HG02763 (cell line): ENCODE measurements at regions not wholly inside any gene's neighbourhood (a gene's known extent, or its start where the extent isn't known, plus 50 kb on each side); places are given as distances from the start of the nearest gene placed in this dataset.
"Not testable (repeated sequence)": the region's sequence is repeated elsewhere in the genome, so short reads cannot be mapped to it uniquely, and the experiment has no call there.

Experiments used
- ATAC-seq: cut with Tn5 transposase; IDR thresholded peaks from one replicate; pipeline ENCODE4 v1.9.1; 2021; ENCODE audit warnings: mild to moderate bottlenecking, moderate library complexity; ENCODE audit not compliant: unreplicated experiment

DNA sequence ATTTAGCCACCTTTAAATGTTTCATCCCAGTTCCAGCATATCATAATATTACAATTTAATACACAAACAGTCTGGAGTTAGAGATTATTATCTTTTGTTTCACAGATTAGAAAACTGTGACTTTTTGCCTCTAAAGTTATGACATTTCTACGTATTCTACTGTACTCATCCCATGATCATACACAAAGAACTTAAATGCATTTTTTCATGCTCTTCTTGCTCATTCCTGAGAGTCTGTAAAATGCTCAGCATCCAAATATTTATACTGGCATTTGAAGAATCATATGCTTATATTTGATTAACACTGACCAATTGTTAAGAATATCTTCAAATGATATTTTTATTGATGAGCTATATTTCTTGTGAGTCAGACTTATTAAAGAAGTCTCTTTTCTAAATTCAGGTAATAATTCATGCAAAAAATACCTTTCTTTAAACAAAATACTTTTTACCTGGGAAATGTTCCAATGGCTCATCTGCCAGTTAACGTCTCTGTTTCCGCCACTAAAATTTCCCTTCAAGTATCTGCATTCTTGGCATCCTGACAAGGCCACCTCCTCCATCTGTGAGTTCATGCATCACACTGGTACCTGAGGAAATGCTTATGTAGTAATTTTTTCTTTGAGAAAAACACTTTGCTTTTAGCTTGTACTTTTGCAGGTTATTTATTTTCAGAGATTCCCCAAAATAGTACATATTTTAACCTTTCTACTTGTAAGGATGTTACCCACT lies 139.6 kb upstream of the RASA1 start:
- ATAC-seq: no peak

DNA sequence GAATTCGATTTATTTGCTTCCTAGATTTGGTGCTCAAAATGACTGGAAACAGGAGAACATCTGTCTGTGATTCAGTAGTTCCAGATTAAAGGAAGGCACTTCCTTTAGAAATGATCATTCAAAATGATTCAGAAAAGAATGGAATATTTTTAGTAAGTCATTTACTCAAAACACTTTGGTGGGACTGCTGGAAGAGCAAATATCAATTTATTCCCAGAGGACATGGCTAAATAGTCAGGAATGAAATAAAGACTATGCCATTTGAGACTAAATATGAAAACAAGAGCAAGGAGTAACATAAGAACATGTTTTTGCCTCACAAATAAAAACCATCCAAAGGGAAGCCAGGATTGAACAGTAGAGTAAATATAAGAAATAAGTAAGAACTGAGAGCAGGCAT lies 138.6 kb upstream of the RASA1 start:
- ATAC-seq: no peak

DNA sequence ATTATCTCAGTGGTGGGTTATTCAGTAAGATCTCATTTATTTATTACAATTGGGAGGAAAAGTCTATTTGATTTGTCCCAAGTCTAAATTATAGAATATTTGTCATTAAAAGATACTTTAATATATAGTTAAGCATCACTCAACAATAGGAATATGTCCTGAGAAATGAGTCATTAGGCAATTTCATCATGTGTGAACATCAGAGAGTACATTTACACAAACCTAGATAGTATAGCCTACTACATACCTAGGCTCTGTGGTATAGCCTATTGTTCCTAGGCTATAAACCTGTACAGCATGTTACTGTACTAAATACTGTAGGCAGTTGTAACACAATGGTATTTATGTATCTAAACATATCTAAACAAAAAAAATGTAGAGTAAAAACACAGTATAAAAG lies 135.0 kb upstream of the RASA1 start:
- ATAC-seq: no peak

DNA sequence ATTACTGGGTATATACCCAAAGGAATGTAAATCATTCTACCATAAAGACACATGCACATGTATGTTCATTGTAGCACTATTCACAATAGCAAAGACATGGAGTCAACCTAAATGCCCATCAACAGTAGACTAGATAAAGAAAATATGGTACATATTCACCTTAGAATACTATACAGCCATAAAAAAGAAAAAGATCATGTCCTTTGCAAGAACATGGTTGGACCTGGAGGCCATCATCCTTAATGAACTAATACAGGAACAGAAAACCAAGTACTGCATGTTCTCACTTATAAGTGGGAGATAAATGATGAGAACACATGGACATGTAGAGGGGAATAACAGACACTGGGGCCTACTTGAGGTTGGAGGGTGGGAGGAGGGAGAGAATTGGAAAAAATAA lies 133.2 kb upstream of the RASA1 start:
- ATAC-seq: not testable (repeated sequence)

DNA sequence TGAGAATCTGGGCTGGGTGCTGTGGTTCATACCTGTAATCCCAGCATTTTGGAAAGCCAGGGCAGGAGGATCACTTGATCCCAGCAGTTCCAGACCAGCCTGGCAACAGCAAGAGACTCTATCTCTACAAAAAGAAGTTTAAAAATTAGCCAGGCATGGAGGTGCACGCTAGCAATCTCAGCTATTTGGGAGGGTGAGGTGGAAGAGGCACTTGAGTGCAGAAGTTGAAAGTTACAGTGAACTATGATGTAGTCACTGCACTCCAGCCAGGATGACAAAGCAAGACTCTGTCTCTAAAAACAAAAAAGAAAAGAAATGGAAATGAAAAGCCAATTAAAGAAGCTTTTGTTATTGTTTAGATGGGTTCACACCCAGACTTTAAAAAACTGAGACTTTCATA lies 131.6 kb upstream of the RASA1 start:
- no peak for ATAC-seq

DNA sequence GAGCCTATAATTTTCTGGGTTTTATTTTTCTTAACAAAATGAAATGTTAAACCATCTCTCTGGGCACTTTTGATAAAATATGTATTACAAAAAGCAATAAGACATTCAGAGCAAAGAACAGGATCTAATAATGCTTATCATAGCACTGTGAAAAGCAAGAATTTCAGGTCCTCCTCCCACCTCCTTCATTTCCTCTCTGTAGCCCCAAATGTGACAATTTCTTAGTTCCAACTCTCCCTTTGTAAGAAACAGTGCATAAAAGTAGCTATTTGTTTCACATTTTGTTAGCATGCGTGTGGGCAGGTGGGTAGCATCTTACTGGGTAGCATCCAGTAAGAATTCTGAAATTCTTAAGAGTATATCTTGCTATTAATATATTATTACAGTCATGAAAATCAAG lies 130.9 kb upstream of the RASA1 start:
- ATAC-seq: no peak

DNA sequence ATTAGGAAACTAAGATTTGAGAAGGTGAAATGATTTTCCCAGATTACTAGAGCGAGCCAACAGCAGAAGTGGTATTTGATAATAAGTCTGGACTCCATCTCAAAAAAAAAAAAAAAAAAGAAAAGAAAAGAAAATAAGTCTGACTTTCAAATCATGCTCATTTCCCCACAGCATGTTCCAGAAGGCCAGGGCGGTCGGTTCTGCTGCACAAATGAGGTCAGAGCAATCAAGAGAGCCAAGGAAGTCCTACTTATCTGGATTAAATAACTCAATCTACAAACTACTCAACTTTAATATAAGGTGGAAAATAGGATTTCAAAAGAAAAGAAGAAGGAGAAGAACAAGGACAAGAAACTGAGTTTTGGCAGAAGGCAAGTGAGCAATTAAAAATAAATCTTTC lies 130.4 kb upstream of the RASA1 start:
- no peak for ATAC-seq

DNA sequence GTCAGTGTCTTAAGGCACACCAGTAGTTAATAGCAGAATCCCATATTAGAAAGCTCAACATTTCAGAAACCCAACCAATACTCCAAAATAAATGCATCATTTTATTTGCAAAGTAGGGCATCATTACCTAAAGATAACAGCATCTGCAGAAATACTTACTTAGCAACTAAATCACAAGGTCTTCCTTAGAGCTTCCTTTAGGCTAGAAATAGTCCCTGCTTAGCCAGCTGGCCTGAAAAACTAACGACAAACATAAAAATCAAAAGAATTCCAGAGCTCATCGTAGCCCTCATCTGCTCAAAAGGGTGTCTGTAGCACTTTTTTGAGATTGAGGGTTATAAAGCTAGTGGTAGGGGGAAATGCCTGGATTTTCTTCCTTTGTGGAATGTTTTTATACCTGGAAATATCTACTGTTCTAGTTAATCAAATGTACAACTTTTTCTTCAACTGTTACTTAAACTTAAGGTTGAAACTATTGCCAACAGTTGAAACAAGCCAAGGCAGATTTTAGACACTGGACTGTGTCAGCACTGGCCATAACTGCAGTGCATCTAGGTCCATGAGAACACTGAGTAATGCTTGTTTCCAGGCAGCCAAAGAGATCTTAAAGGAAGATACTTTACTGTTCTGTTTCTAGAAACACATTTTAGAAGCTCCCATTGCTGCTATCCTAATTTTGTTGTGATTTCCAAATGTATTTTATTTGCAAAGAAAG lies 129.4 kb upstream of the RASA1 start:
- no peak for ATAC-seq

DNA sequence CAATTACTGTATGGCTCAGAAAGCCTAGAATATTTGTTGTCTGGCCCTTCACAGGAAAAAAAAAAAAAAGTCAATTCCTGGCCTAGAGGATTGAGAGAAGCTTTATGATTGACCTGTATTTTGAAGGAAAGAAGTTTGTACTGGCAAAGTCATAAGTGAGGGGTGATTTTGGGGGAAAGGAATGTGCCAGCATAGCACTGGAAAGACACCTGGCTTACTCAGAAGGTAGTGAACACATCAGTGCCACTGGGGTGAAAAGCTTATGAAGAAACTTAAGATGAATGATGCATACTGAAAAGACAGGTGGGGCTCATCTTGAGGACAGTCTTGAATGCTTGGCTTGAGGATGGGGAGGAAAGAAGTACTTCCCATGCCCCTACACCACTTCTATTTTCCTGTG lies 127.9 kb upstream of the RASA1 start:
- no peak for ATAC-seq

DNA sequence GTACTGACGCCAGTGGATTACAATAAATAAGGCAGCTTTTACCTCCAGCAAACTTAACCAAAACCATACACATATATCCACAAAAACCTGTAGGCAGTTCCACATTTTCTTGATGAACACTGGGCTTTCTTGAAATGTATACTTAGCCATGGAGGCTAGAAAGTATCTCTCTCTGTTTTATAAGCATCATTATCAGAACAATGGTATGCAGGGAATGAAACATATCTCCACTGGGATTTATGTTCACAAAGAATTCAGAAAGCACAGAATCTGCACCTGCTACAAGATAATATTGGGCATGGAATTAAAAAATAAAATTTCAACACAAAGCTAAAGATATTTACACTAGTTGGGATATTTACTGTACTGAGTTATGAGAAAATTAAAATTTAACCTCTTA lies 126.1 kb upstream of the RASA1 start:
- no peak for ATAC-seq

DNA sequence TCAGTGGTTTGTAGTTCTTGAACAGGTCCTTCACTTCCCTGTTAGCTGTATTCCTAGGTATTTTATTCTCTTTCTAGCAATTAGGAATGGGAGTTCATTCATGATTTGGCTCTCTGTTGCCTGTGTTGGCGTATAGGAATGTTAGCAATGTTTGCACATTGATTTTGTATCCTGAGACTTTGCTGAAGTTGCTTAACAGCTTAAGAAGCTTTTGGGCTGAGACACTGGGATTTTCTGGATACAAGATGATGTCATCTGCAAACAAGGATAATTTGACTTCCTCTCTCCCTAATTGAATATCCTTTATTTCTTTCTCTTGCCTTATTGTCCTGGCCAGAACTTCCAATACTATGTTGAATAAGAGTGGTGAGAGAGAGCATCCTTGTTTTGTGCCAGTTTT lies 121.8 kb upstream of the RASA1 start:
- not testable (repeated sequence) for ATAC-seq

DNA sequence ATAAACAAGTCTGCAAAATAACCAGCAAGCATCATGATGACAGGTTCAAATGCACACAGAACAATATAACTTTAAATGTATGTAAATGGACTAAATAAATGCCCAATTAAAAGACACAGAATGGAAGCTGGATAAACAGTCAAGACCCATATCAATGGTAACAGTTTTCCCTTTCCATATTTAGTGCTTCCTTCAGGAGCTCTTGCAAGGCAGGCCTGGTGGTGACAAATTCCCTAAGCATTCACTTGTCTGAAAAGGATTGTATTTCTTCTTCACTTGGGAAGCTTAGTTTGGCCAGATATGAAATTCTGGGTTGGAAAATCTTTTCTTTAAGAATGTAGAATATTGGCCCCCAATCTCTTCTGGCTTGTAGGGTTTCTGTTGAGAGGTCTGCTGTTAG lies 120.2 kb upstream of the RASA1 start:
- no peak for ATAC-seq

DNA sequence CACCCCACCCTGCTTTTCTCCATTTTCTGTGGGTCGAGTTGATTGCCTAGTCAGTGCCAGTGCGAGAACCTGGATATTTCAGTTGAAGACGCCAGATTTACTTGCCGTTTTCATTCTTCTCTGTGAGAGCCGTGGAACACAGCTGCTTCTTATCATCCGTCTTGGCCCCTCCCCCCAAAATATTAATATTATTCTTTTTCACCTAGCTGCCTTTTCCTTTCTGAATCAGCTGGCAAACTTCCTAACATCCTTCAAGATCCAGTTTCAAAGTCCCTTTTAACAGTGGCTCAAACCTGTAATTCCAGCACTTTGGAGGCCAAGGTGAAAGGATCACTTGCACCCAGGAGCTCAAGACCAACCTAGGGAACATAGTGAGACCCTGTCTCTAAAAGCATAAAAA lies 117.1 kb upstream of the RASA1 start:
- no peak for ATAC-seq

DNA sequence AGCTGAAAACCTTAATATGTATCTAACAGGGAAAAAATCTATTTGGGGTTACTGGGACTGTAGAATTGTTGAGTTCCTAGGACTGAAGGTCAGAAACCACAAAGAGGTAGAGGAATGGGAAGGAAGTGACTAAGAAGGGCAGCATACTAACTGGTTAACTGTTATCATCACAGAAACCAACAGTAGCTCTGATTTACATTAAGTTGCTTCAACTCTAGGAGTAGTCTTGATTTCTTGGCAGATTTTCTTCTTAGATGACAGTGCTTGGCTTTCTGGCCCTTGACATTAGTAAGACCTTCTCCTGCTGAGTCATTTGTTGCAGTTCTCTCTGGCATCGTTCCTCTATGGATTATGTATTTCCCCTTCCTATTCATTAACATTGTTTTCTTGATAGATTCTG lies 116.1 kb upstream of the RASA1 start:
- ATAC-seq: no peak

DNA sequence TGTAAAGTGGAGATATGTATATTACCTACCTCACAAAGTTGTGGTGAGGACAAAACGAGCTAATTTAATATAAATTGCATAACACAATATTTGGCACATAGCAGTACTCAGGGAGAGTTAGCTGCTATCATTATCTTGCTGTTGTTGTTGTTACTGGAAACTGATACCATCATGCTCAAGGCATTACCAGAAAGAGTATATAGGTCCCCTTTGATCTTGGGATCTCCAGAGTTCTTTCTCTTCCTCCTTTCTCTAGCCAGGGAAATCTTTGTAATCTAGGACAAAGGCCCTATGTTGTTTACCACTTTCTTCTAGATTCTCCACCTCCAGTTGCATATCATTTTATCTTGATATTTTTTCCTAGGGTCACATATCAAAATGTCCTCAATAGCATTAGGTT lies 114.8 kb upstream of the RASA1 start:
- ATAC-seq: no peak

DNA sequence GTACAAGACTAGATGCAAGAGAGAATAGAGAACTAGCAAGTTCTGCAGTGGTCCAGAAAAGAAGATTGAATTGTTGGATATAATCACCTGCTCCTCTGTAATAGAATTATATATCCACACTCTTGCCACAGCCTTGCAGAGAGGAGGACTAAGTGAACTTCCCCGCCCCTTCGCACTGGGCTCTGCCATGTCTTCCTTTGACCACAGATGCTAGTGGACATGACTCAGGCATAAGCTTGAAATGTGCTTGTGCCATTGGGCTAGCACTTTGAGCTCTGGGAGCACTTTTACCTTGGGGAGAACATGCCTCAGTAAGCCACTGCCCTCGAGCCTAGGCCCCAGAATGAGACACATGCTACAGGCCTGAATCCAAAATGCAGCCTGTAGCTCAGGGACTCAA lies 113.5 kb upstream of the RASA1 start:
- ATAC-seq: no peak

DNA sequence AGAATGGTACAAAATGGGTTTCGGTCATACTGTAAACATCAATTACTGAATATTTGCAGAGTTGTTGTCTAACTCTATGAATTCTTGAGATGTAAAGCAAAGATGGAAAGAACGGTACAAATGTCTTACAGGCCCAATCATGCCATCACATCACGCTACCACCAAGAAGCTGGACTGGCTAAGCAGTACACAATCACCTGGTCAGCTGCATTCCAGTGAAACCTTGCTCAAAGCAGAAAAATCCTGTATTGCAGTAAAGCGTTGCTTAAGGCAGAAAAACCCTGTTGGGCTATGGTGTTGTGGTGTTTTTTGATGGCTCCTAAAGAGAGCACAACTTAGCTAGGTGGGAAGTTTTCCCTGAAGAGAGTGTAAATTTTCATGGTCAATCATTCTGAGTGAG lies 112.6 kb upstream of the RASA1 start:
- no peak for ATAC-seq

DNA sequence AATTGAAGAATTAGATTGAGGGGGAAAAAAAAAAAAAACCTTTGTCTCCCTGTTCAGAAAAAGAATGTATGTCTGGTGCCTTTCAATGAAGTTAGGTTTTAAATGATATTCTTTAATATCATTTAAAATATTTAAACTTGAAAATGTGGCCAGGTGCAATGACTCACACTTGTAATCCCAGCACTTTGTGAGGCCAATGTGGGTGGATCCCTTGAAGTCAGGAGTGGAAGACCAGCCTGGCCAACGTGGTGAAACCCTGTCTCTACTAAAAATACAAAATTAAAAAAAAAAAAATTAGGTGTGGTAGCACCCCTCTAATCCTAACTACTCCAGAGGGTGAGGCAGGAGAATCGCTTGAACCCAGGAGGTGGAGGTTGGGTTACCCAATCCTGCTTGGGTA lies 111.1 kb upstream of the RASA1 start:
- no peak for ATAC-seq

DNA sequence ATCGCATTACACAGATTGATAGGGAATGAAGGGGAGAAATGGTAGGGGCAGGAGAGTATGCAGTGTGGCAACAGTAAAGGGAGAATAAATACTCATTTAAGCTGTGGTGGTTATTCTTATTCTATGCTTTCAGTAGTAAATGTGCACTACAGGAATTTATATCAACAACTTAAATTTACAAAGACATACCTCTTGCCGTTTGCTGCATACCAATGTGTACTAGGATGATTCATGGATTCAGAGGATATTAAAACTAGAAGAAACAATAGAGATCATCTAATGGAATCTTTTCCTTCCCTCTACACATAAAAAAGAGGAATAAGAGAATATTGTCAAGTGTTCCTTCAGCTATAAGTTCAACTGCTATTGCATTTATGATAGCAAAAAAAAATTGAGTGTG lies 103.3 kb upstream of the RASA1 start:
- ATAC-seq: no peak

DNA sequence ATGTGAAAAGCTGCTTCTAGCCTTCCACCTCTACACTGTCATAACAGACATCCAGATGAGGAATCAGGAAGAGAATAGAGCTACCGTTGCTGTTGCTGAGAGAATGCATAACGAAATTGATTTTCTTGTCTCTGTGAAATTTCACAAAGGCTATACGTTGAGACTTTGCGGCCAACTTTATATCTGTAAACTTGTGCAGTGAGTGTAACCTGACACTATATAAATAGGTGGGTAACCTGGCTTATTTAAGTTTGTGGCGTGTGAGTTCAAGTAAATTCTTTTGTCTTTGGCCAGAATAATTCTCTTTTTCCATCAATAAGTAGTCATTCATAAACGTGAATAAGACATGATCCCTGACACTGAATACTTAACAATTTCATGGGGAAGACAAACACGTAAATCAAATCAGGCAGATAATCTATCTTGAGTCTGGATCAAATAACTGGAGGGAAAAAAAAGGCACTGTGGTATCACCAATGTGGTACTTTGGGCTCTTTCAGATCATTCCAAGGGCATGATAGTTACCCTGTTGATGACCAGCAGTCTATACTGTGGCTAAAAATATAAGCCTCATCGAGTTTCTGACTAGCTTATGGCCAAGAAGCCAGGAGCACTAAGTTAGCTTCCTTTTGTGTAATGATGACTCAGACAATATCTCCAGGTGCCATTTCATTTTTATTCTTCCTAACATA lies 98.2 kb upstream of the RASA1 start:
- ATAC-seq: no peak

DNA sequence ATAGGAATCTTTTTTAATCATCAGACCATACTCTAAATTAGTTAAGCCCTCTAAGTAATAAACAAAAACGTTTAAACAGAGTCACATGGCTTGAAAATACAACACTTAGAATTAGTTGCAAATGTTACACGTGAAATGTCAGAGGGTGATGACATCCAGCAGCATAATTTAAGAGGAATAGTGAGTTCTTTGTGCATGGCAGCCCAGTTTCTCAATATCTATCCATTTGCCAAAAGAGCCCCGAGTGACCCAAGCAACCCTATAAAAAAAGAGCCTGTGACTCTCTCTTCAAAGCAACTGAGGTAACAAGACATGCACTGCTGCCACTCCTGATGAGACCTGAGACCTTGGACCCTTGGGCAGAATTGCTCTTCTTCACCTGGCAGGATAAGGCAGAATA lies 96.9 kb upstream of the RASA1 start:
- ATAC-seq: no peak

DNA sequence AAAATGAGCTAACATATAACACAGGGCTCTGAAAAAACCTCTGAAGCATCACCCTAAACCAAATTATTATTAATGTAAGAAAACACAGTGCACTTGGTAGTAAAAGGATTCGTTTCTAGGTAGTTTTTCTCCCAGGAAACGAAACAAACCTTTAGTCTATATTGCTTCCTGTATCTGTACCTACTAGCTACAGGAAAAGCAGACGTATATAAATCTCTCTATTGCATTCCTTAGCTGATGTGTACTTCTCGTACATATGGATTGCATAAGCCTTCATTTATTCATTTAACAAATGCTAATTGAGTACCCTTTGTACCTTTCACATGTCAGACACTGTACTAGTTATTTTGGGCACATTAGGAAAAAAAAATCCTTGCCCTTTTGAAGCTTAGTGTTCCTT lies 85.0 kb upstream of the RASA1 start:
- ATAC-seq: no peak
